AG04450 (cell line): ENCODE measurements at regions not wholly inside any gene's neighbourhood (a gene's known extent, or its start where the extent isn't known, plus 50 kb on each side); places are given as distances from the start of the nearest gene placed in this dataset.

Experiments used
- CTCF ChIA-PET: fragments of 300-600, 350-600 bp; formaldehyde crosslinking; extraction: SDS; loops from one replicate; lab custom pipeline; 2022; ENCODE audit warnings: antibody characterized with exemption, inconsistent platforms; lab: Charles Lee
- POLR2A ChIA-PET: fragments of 350-600 bp; formaldehyde crosslinking; extraction: SDS; loops from one replicate; lab custom pipeline; 2021; ENCODE audit warnings: antibody characterized with exemption, inconsistent platforms; lab: Yijun Ruan, JAX
- DNase-seq: peaks from one replicate; pipeline ENCODE4 v3.0.0-alpha.2; 2011; ENCODE audit warnings: low read depth, low spot score
- H3K27ac ChIP-seq: one replicate; pipeline ENCODE4 v1.5.1; 2012; ENCODE audit warnings: low read depth, low read length, control low read depth
- H3K27me3 ChIP-seq: one replicate; pipeline ENCODE4 v1.6.0; 2012; ENCODE audit warnings: low read length; ENCODE audit not compliant: control insufficient read depth, insufficient read depth
- H3K4me3 ChIP-seq: 2 replicates; pipeline ENCODE4 v1.5.1; 2011; ENCODE audit warnings: mild to moderate bottlenecking, low read depth, low read length, control low read depth
- H3K9me3 ChIP-seq: 2 replicates; pipeline ENCODE4 v1.5.1; 2012; ENCODE audit warnings: low read length; ENCODE audit not compliant: control insufficient read depth, insufficient read depth
- TF ChIP-seq, protein P1 (sequence below): IDR thresholded peaks from 2 replicates; pipeline ENCODE4 v1.5.1; 2011; ENCODE audit warnings: low read depth, low read length, control low read depth, inconsistent platforms

DNA sequence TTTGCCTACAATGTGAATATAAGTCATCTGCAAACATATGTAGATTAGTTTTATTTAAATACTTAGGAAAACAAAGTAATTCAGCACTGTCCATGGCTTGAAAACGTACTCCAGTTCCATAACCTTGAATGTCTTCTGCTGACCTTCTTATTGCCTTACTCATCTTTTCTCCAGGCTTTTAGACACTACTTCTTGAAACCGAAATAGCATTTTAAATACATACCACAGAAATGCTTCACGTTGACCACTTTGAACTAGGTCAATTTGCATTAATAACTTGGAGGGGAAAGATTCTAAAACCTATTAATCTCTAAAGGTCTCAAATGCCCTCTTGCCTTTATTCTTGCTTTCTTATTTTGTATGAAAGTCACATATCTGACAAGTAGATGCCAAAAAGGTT, 995.4 kb upstream of the ACO1 start:
- H3K4me3 ChIP-seq, result no peak overlapping the region
- H3K27ac ChIP-seq, result no peak overlapping the region
- POLR2A ChIA-PET, result no interaction called here
- CTCF ChIA-PET, result no interaction called here
- TF ChIP-seq, protein P1, sequence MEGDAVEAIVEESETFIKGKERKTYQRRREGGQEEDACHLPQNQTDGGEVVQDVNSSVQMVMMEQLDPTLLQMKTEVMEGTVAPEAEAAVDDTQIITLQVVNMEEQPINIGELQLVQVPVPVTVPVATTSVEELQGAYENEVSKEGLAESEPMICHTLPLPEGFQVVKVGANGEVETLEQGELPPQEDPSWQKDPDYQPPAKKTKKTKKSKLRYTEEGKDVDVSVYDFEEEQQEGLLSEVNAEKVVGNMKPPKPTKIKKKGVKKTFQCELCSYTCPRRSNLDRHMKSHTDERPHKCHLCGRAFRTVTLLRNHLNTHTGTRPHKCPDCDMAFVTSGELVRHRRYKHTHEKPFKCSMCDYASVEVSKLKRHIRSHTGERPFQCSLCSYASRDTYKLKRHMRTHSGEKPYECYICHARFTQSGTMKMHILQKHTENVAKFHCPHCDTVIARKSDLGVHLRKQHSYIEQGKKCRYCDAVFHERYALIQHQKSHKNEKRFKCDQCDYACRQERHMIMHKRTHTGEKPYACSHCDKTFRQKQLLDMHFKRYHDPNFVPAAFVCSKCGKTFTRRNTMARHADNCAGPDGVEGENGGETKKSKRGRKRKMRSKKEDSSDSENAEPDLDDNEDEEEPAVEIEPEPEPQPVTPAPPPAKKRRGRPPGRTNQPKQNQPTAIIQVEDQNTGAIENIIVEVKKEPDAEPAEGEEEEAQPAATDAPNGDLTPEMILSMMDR, result no peak
- no peaks in the 10 kb centered on the region for H3K9me3 ChIP-seq
- no peak for DNase-seq
- H3K27me3 ChIP-seq, result no peaks in the 10 kb centered on the region

DNA sequence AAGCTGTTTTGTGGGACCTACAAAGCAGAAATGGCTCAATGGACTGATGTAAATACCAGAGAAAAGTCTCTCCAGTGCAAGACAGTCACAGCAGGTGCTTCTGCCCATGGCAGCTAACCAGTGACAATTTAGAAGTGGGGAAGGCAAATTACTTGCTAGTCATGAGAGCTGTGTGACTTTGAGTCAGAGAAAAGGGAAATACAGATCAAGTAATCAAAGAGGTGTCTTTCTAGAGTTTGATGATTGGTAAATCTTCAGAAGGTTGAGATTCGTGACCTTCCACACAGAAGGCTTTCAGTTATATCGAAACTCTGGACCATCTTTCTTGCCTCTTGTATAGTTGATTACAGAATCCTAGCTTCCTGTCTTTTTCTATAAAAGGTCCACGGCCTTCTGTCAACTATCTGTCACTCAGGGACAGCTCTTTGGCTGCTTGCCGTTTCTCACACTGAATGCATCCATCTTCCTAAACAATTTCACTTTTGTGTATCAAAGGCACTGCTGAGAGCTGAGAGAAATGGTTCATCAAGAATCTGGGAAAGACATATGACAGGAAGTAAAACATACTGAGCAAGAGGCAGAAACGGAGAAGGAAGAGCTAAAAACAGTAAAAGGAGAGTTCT, 993.9 kb upstream of the ACO1 start:
- ChIA-PET CTCF (no interaction called here), POLR2A (no interaction called here)
- DNase-seq, result no peak
- no peak overlapping the region for H3K27ac ChIP-seq
- H3K4me3 ChIP-seq, result no peak overlapping the region
- H3K27me3 ChIP-seq, result no peaks in the 10 kb centered on the region
- no peaks in the 10 kb centered on the region; the same call in 1 of the 2 replicates for H3K9me3 ChIP-seq
- TF ChIP-seq, protein P1, result no peak

GRCh38 chr9:31393240-31393639, 991.2 kb upstream of the ACO1 start:
- ChIA-PET CTCF (no interaction called here), POLR2A (no interaction called here)
- no peaks in the 10 kb centered on the region; the same call in 1 of the 2 replicates for H3K9me3 ChIP-seq
- H3K4me3 ChIP-seq, result no peak overlapping the region
- TF ChIP-seq, protein P1, result no peak
- H3K27me3 ChIP-seq, result no peaks in the 10 kb centered on the region
- no peak for DNase-seq
- no peak overlapping the region for H3K27ac ChIP-seq

GRCh38 chr9:31394015-31394473, 990.4 kb upstream of the ACO1 start:
- Histone ChIP-seq H3K27me3 (no peaks in the 10 kb centered on the region), H3K9me3 (no peaks in the 10 kb centered on the region; the same call in 1 of the 2 replicates), H3K4me3 (no peak overlapping the region), H3K27ac (no peak overlapping the region)
- CTCF ChIA-PET, result no interaction called here
- POLR2A ChIA-PET, result no interaction called here
- no peak for DNase-seq
- TF ChIP-seq, protein P1, result no peak

DNA sequence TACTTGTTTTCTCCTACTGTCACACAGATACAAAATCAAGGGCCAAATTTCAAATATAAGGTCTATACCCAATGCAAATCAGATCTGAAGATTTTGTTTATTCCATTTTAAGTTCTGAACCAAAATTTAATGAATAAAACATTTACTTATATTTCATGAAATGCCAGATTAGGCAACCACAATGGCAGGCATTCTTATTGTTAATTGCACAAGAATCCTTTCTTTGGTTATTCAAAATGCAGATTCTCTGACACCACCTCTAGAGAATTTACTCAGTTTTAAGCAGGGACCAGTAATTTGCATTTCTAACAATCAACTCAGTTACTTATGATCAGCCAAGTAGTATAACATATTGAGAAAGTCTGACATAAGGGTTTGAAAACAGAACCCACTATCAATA, 972.4 kb upstream of the ACO1 start:
- DNase-seq, result no peak
- no peaks in the 10 kb centered on the region for H3K9me3 ChIP-seq
- no peak overlapping the region for H3K4me3 ChIP-seq
- TF ChIP-seq, protein P1, result no peak
- no peak overlapping the region for H3K27ac ChIP-seq
- H3K27me3 ChIP-seq, result no peaks in the 10 kb centered on the region
- POLR2A ChIA-PET, result no interaction called here
- CTCF ChIA-PET, result no interaction called here
